Upper lobe of left lung (tissue), 6 donors: ENCODE measurements at regions not wholly inside any gene's neighbourhood (a gene's known extent, or its start where the extent isn't known, plus 50 kb on each side); places are given as distances from the start of the nearest gene placed in this dataset.

Experiments
- ATAC-seq, 2 donors: fragments of 200-7000 bp; cut with Tn5 transposase; one replicate each; pipeline ENCODE4 v1.9.1; 2022; ENCODE audit warnings: mild to moderate bottlenecking in 2 of 2, moderate library complexity in 2 of 2; ENCODE audit not compliant: low FRiP score in 2 of 2
- DNase-seq, 2 donors: peaks; one replicate each; pipeline ENCODE4 v3.0.0-alpha.2; 2019 to 2020
- H3K27ac ChIP-seq, 4 donors: fragments of 200-600 bp; sonication (generic); one replicate each; pipeline ENCODE4 v1.5.1; 2016 to 2019
- H3K27me3 ChIP-seq, 4 donors: fragments of 200-600 bp; sonication (generic); one replicate each; pipeline ENCODE4 v1.5.1; 2017 to 2019
- H3K36me3 ChIP-seq, 4 donors: fragments of 200-600 bp; sonication (generic); one replicate each; pipeline ENCODE4 v1.5.1; 2016 to 2019
- H3K4me1 ChIP-seq, 4 donors: fragments of 200-600 bp; sonication (generic); one replicate each; pipeline ENCODE4 v1.5.1; 2018 to 2019
- H3K4me3 ChIP-seq, 4 donors: fragments of 200-600 bp; sonication (generic); one replicate each; pipeline ENCODE4 v1.5.1; 2017 to 2019; ENCODE audit warnings: mild to moderate bottlenecking in 2 of 4, moderate library complexity in 1 of 4
- H3K9me3 ChIP-seq, 4 donors: fragments of 200-600 bp; sonication (generic); one replicate each; pipeline ENCODE4 v1.5.1; 2018 to 2019
- EP300 ChIP-seq, 4 donors: sonication (generic); formaldehyde crosslinking; IDR thresholded peaks; one replicate each; pipeline ENCODE4 v1.5.1; 2017; ENCODE audit warnings: antibody characterized with exemption in 4 of 4, control low read depth in 2 of 4
- POLR2A ChIP-seq, 4 donors: fragments of 450-650 bp; IDR thresholded peaks; one replicate each; pipeline ENCODE4 v1.5.1; 2016 to 2017; ENCODE audit warnings: antibody characterized with exemption in 4 of 4, mild to moderate bottlenecking in 2 of 4
- POLR2AphosphoS5 ChIP-seq, 2 donors: sonication (generic); formaldehyde crosslinking; IDR thresholded peaks; one replicate each; pipeline ENCODE4 v1.5.1; 2017; ENCODE audit warnings: antibody characterized with exemption in 2 of 2
- WGBS, 2 donors: methylation state at CpG; one replicate each; pipeline ENCODE4 v1.1.5; 2017 to 2018; 5-methylcytosine and 5-hydroxymethylcytosine counted together
- TF ChIP-seq, protein P1 (sequence below), 6 experiments: fragments of 450-650 bp in 4 of 6; fragments of 200-600 bp in 2 of 6; sonication (generic) in 2 of 6; IDR thresholded peaks; one replicate each; pipeline ENCODE4 v1.5.1; 2016 to 2019; ENCODE audit warnings: antibody characterized with exemption in 6 of 6
- donor health status: DM: no; HTN: no; CAD: no; lungs with moderate emphysema.
- donor health status: DM: no; HTN: yes; CAD: no; lungs with severe emphysema.

DNA sequence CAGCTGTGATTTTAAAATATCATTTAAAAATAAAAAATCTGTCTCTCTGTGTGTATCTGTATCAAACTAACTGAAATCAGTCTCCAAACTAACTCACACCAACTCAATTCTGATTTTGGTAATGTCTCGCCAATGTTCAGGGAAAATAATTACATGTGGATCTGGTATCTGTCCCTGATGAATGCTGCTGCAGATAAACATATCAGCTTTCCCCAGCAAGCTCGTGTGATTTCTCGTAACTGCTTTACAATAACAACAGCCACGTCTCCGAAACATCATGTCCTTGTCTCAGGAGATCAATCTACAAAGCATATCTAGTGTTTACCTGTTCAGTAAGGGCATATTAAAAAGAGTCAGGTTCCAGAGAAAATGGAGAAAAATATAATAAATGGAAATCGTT, 129.0 kb downstream of the IRS2 start:
- peaks cover 2 to 15% (median 14%) of the 10 kb centered on the region in 4 donors for H3K4me1 ChIP-seq
- H3K9me3 ChIP-seq = no peaks in the 10 kb centered on the region
- no peak for TF ChIP-seq POLR2A (IDR thresholded peaks at IDR 0.05)
- TF ChIP-seq, protein P1, sequence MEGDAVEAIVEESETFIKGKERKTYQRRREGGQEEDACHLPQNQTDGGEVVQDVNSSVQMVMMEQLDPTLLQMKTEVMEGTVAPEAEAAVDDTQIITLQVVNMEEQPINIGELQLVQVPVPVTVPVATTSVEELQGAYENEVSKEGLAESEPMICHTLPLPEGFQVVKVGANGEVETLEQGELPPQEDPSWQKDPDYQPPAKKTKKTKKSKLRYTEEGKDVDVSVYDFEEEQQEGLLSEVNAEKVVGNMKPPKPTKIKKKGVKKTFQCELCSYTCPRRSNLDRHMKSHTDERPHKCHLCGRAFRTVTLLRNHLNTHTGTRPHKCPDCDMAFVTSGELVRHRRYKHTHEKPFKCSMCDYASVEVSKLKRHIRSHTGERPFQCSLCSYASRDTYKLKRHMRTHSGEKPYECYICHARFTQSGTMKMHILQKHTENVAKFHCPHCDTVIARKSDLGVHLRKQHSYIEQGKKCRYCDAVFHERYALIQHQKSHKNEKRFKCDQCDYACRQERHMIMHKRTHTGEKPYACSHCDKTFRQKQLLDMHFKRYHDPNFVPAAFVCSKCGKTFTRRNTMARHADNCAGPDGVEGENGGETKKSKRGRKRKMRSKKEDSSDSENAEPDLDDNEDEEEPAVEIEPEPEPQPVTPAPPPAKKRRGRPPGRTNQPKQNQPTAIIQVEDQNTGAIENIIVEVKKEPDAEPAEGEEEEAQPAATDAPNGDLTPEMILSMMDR (IDR thresholded peaks at IDR 0.05) = no peak
- no peak for TF ChIP-seq EP300 (IDR thresholded peaks at IDR 0.05)
- no peak for TF ChIP-seq POLR2AphosphoS5 (IDR thresholded peaks at IDR 0.05)
- 49 to 64% methylated on average over 6 of the region's 6 CpGs for WGBS, 2 donors
- no peak for DNase-seq
- no peaks in the 10 kb centered on the region for H3K27me3 ChIP-seq
- no peak overlapping the region for H3K27ac ChIP-seq
- ATAC-seq = no peak
- no peak overlapping the region for H3K4me3 ChIP-seq
- no peaks in the 10 kb centered on the region for H3K36me3 ChIP-seq

DNA sequence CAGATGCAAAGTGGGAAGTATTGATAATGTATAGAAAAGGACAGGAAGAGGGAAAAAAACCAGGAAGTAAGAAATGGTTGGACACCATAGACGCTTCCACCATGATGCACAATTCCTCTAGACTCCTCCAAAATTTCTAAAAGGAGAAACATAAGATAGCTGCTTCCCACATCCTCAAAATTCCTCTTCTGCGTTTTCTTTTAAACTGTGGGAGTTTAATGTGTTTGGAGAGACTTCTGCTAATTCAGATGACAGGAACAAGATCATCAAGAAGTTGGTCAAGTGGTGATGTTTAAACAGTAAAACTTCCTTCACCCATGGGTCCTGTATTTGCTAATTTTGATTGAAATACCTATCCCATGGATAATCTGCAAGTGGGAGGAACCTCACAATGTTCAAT, 130.2 kb downstream of the IRS2 start:
- no peak overlapping the region for H3K4me3 ChIP-seq
- DNase-seq (no peak), ATAC-seq (no peak)
- H3K27me3 ChIP-seq = no peaks in the 10 kb centered on the region
- H3K36me3 ChIP-seq = no peaks in the 10 kb centered on the region
- H3K27ac ChIP-seq = peak overlapping the region; percentile 72 to 81 (median 80)
- H3K4me1 ChIP-seq = peaks cover 10 to 19% (median 16%) of the 10 kb centered on the region in 4 donors
- TF ChIP-seq, protein P1 (IDR thresholded peaks at IDR 0.05) = no peak
- TF ChIP-seq POLR2AphosphoS5 (IDR thresholded peaks at IDR 0.05) = no peak
- TF ChIP-seq POLR2A (IDR thresholded peaks at IDR 0.05) = no peak
- TF ChIP-seq EP300 (IDR thresholded peaks at IDR 0.05) = no peak
- 54 to 75% methylated on average over 2 of the region's 2 CpGs for WGBS, 2 donors
- H3K9me3 ChIP-seq = no peaks in the 10 kb centered on the region

DNA sequence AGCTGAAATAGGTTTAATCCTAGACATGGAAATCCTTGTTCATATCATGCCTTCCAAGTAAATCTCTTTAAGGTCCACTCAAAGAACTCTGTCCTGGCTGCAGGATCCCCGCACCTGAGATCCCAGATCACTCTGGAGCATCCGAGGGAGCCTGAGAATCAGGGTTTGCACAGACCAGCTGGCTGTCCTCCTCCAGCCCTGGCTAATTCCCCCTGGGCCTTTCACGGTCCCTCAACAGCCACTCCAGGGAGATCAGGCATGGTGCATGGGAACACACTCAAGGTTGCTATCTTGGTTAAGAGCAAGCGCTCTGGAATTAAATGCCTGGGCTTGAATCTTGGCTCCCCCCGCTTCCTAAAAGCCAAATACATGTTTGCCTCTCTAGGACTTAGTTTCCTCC, 130.8 kb downstream of the IRS2 start:
- Histone ChIP-seq H3K27me3 (no peaks in the 10 kb centered on the region), H3K4me3 (no peak overlapping the region), H3K36me3 (no peaks in the 10 kb centered on the region), H3K4me1 (peaks cover 10 to 19% (median 16%) of the 10 kb centered on the region in 4 donors), H3K9me3 (no peaks in the 10 kb centered on the region), H3K27ac (peak overlapping the region; percentile 72 to 81 (median 80))
- 75 to 85% methylated on average over 4 to 5 of the region's 5 CpGs for WGBS, 2 donors
- no peak for DNase-seq
- TF ChIP-seq EP300 (IDR thresholded peaks at IDR 0.05) (no peak), POLR2AphosphoS5 (IDR thresholded peaks at IDR 0.05) (no peak), POLR2A (IDR thresholded peaks at IDR 0.05) (no peak)
- TF ChIP-seq, protein P1 (IDR thresholded peaks at IDR 0.05) = no peak
- peak in 1 of 2 donors; percentile 18 for ATAC-seq

DNA sequence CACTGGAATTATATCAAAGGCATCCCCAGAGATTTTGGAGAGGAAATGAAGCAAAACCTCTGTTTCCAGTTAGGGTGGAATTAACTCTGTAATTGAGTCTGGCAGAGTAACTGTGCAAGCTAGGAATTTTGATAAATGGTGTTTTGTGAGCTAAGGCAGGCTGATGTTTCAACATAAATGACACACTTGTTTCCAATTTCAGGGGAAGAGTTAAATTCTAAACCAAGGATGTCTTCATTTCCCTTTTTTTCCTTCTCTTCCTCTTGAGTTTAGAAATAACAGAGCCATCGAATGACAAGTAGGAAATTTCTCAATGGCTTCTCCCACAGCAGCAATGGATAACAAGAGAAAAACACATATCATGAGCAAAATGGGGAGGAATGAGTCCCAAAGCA, 131.2 kb downstream of the IRS2 start:
- TF ChIP-seq EP300 (IDR thresholded peaks at IDR 0.05) = peak in 2 of 4 donors; percentile 34 to 40
- peak in 1 of 4 donors; percentile 14 for TF ChIP-seq POLR2A (IDR thresholded peaks at IDR 0.05)
- TF ChIP-seq, protein P1 (IDR thresholded peaks at IDR 0.05) = no peak
- TF ChIP-seq POLR2AphosphoS5 (IDR thresholded peaks at IDR 0.05) = peak in 1 of 2 donors; percentile 60
- WGBS, 2 donors = 24 to 29% methylated on average over 1 of the region's 1 CpG

More for the DNA sequence above, 131.2 kb downstream of the IRS2 start:
- ATAC-seq = peak in 1 of 2 donors; percentile 65
- H3K27me3 ChIP-seq = no peaks in the 10 kb centered on the region
- H3K9me3 ChIP-seq = no peaks in the 10 kb centered on the region
- H3K4me1 ChIP-seq = peaks cover 10 to 19% (median 16%) of the 10 kb centered on the region in 4 donors
- no peaks in the 10 kb centered on the region for H3K36me3 ChIP-seq
- peak overlapping the region; percentile 72 to 82 (median 80) for H3K27ac ChIP-seq
- H3K4me3 ChIP-seq = no peak overlapping the region
- DNase-seq = no peak
